Breast epithelium (tissue), 3 donors: ENCODE measurements at regions not wholly inside any gene's neighbourhood (a gene's known extent, or its start where the extent isn't known, plus 50 kb on each side); places are given as distances from the start of the nearest gene placed in this dataset.
"Not testable (repeated sequence)": the region's sequence is repeated elsewhere in the genome, so short reads cannot be mapped to it uniquely, and the experiment has no call there.

Source experiments
- CTCF ChIP-seq, 3 donors: fragments of 450-650 bp; IDR thresholded peaks; one replicate each; pipeline ENCODE4 v1.5.1; 2016 to 2017; ENCODE audit warnings: antibody characterized with exemption in 3 of 3, mild to moderate bottlenecking in 3 of 3, moderate library complexity in 3 of 3
- POLR2AphosphoS5 ChIP-seq, 3 donors: sonication (generic); formaldehyde crosslinking; IDR thresholded peaks; one replicate each; pipeline ENCODE4 v1.6.1; 2017; ENCODE audit warnings: antibody characterized with exemption in 3 of 3

GRCh38 chr9:65425183-65425582, 140.2 kb upstream of the FOXD4L5 start:
- TF ChIP-seq CTCF, POLR2AphosphoS5 (IDR thresholded peaks at IDR 0.05): not testable (repeated sequence)
